H1 (cell line): ENCODE measurements at regions not wholly inside any gene's neighbourhood (a gene's known extent, or its start where the extent isn't known, plus 50 kb on each side); places are given as distances from the start of the nearest gene placed in this dataset.

Experiments
- CTCF ChIA-PET: fragments of 300-600 bp; sonication (Branson Sonifier 250); formaldehyde crosslinking; loops from one replicate; lab custom pipeline; 2021; ENCODE audit not compliant: partially characterized antibody; lab: Charles Lee
- POLR2A ChIA-PET: fragments of 300-600 bp; sonication (Branson Sonifier 250); formaldehyde crosslinking; loops from one replicate; lab custom pipeline; 2021; ENCODE audit warnings: inconsistent platforms; ENCODE audit not compliant: partially characterized antibody; lab: Charles Lee
- DNase-seq, 2 experiments: peaks; one replicate each; pipeline versions ENCODE4 v3.0.0 to v3.0.0-alpha.2; 2010 to 2022; ENCODE audit warnings: low spot score in 2 of 2, low read depth in 1 of 2, mixed read lengths in 1 of 2
- FAIRE-seq: peaks from 2 replicates; lab custom pipeline; 2011; peaks lifted over from hg19 to GRCh38; lab: Jason Lieb, UNC
- H2AFZ ChIP-seq: 2 replicates; pipeline ENCODE4 v1.8.1; 2012; ENCODE audit warnings: low read length, inconsistent platforms
- H2AK5ac ChIP-seq: 2 replicates; pipeline ENCODE4 v1.6.1; 2013; ENCODE audit warnings: low read depth, low read length
- H2BK120ac ChIP-seq: replicated peaks from 2 replicates; pipeline ENCODE3; 2013; ENCODE audit warnings: low read depth, low read length, inconsistent platforms
- H2BK12ac ChIP-seq: 2 replicates; pipeline ENCODE4 v1.6.1; 2013; ENCODE audit warnings: low read depth, low read length
- H2BK15ac ChIP-seq: 2 replicates; pipeline ENCODE4 v1.6.1; 2013; ENCODE audit warnings: low read length
- H2BK20ac ChIP-seq: 2 replicates; pipeline ENCODE4 v1.6.1; 2013; ENCODE audit warnings: low read length
- H2BK5ac ChIP-seq: 2 replicates; pipeline ENCODE4 v1.6.1; 2013; ENCODE audit warnings: low read depth, low read length
- H3K14ac ChIP-seq: 2 replicates; pipeline ENCODE4 v1.6.1; 2013; ENCODE audit warnings: inconsistent platforms; ENCODE audit not compliant: insufficient read length
- H3K18ac ChIP-seq: 2 replicates; pipeline ENCODE4 v1.6.1; 2013; ENCODE audit warnings: low read length; ENCODE audit errors: extremely low read depth
- H3K23ac ChIP-seq: 2 replicates; pipeline ENCODE4 v1.6.1; 2013; ENCODE audit warnings: inconsistent platforms; ENCODE audit not compliant: insufficient read length
- H3K23me2 ChIP-seq: 2 replicates; pipeline ENCODE4 v1.6.1; 2013; ENCODE audit warnings: low read depth, low read length
- H3K27ac ChIP-seq: 2 replicates; pipeline ENCODE4 v1.6.1; 2011; ENCODE audit warnings: low read depth, low read length, inconsistent platforms
- H3K27me3 ChIP-seq, 4 experiments: replicated peaks in 1 of 4; 1 replicate in 1 of 4; 2 replicates in 3 of 4; pipeline versions ENCODE4 v1.6.1 to v1.8.1; 2011 to 2013; ENCODE audit warnings: low read length in 3 of 4, mild to moderate bottlenecking in 3 of 4, inconsistent platforms in 2 of 4, mixed read lengths in 2 of 4, moderate library complexity in 1 of 4; ENCODE audit not compliant: control insufficient read depth in 3 of 4, insufficient read depth in 3 of 4; ENCODE audit errors: extremely low read depth in 1 of 4
- H3K36me3 ChIP-seq, 4 experiments: 2 replicates each; pipeline versions ENCODE4 v1.6.1 to v1.8.1; 2011 to 2013; ENCODE audit warnings: mild to moderate bottlenecking in 4 of 4, low read length in 3 of 4, moderate library complexity in 2 of 4, control low read depth in 1 of 4, inconsistent platforms in 1 of 4; ENCODE audit not compliant: insufficient read depth in 4 of 4, control insufficient read depth in 2 of 4
- H3K4ac ChIP-seq: replicated peaks from 2 replicates; pipeline ENCODE3; 2013; ENCODE audit warnings: low read length, low read depth, mixed read lengths, inconsistent platforms; ENCODE audit not compliant: insufficient read length
- H3K4me1 ChIP-seq, 4 experiments: replicated peaks in 1 of 4; 1 replicate in 1 of 4; 2 replicates in 3 of 4; pipeline versions ENCODE4 v1.6.1 to v1.8.1; 2011 to 2013; ENCODE audit warnings: low read length in 3 of 4, inconsistent platforms in 2 of 4, mixed read lengths in 1 of 4; ENCODE audit not compliant: insufficient read depth in 4 of 4, control insufficient read depth in 3 of 4
- H3K4me2 ChIP-seq, 2 experiments: 2 replicates each; pipeline versions ENCODE4 v1.6.1 to v1.8.1; 2011 to 2013; ENCODE audit warnings: low read depth in 2 of 2, low read length in 2 of 2, control low read depth in 1 of 2, inconsistent platforms in 1 of 2, mild to moderate bottlenecking in 1 of 2; ENCODE audit not compliant: insufficient read depth in 1 of 2
- H3K4me3 ChIP-seq, 4 experiments: fragments of 200-600, 300-600 bp in 1 of 4; sonication (generic), shearing (Covaris generic), sonication (Bioruptor Twin) in 1 of 4; 2 replicates each; pipeline versions ENCODE4 v1.5.1 to v1.8.1; 2011 to 2016; ENCODE audit warnings: low read length in 4 of 4, low read depth in 3 of 4, control low read depth in 2 of 4, inconsistent platforms in 2 of 4, mild to moderate bottlenecking in 2 of 4, mixed read lengths in 1 of 4, moderate library complexity in 1 of 4; ENCODE audit not compliant: insufficient read depth in 2 of 4; ENCODE audit errors: extremely low read depth in 1 of 4
- H3K56ac ChIP-seq: replicated peaks from 2 replicates; pipeline ENCODE3; 2013; ENCODE audit warnings: low read depth, mild to moderate bottlenecking, mixed read lengths, low read length, inconsistent platforms; ENCODE audit not compliant: insufficient read length
- H3K79me1 ChIP-seq: 2 replicates; pipeline ENCODE4 v1.6.1; 2013; ENCODE audit warnings: low read depth, low read length, control low read depth
- H3K79me2 ChIP-seq, 2 experiments: 2 replicates each; pipeline versions ENCODE4 v1.6.1 to v1.8.1; 2012 to 2013; ENCODE audit warnings: low read length in 2 of 2, mild to moderate bottlenecking in 2 of 2, inconsistent platforms in 1 of 2; ENCODE audit not compliant: insufficient read depth in 2 of 2, control insufficient read depth in 1 of 2
- H3K9ac ChIP-seq, 4 experiments: replicated peaks in 1 of 4; 1 replicate in 1 of 4; 2 replicates in 3 of 4; pipeline versions ENCODE4 v1.6.1 to v1.8.1; 2011 to 2013; ENCODE audit warnings: low read depth in 3 of 4, low read length in 3 of 4, control low read depth in 2 of 4, mild to moderate bottlenecking in 2 of 4, moderate library complexity in 2 of 4, inconsistent platforms in 1 of 4; ENCODE audit errors: extremely low read depth in 1 of 4
- H3K9me3 ChIP-seq, 2 experiments: 2 replicates each; pipeline versions ENCODE4 v1.6.1 to v1.8.1; 2012 to 2013; ENCODE audit warnings: mild to moderate bottlenecking in 2 of 2, moderate library complexity in 2 of 2, control low read depth in 1 of 2, inconsistent platforms in 1 of 2, low read depth in 1 of 2, low read length in 1 of 2, mixed read lengths in 1 of 2; ENCODE audit not compliant: insufficient read depth in 2 of 2
- H4K20me1 ChIP-seq, 2 experiments: replicated peaks in 1 of 2; 2 replicates each; pipeline versions ENCODE3 to v1.8.1; 2011 to 2013; ENCODE audit warnings: inconsistent platforms in 2 of 2, low read length in 2 of 2, mild to moderate bottlenecking in 1 of 2; ENCODE audit not compliant: insufficient read depth in 2 of 2, control insufficient read depth in 1 of 2
- H4K5ac ChIP-seq: 2 replicates; pipeline ENCODE4 v1.6.1; 2013; ENCODE audit warnings: low read length, low read depth, mixed read lengths, inconsistent platforms; ENCODE audit not compliant: insufficient read length
- H4K8ac ChIP-seq: 2 replicates; pipeline ENCODE4 v1.8.0; 2013; ENCODE audit warnings: mild to moderate bottlenecking, moderate library complexity, low read length, inconsistent platforms; ENCODE audit not compliant: insufficient read depth; ENCODE audit errors: extremely low read depth
- H4K91ac ChIP-seq: replicated peaks from 2 replicates; pipeline ENCODE3; 2013; ENCODE audit warnings: low read length, mixed read lengths, inconsistent platforms; ENCODE audit not compliant: insufficient read length
- BRCA1 ChIP-seq: IDR thresholded peaks from 2 replicates; pipeline ENCODE4 v1.6.1; 2012; ENCODE audit warnings: low read depth, low read length, improper control_type of control experiment
- CEBPB ChIP-seq: IDR thresholded peaks from 2 replicates; pipeline ENCODE4 v1.6.1; 2012; ENCODE audit warnings: low read depth, low read length
- EP300 ChIP-seq, 2 experiments: IDR thresholded peaks; 1 replicate in 1 of 2; 2 replicates in 1 of 2; pipeline ENCODE4 v1.6.1; 2011 to 2012; ENCODE audit warnings: low read depth in 2 of 2, low read length in 2 of 2, mild to moderate bottlenecking in 2 of 2, borderline replicate concordance in 1 of 2, inconsistent platforms in 1 of 2, moderate library complexity in 1 of 2
- EZH2 ChIP-seq: fragments of 200-600 bp; sonication (generic); IDR thresholded peaks from 2 replicates; pipeline ENCODE4 v1.7.1; 2012; ENCODE audit warnings: low read depth, mild to moderate bottlenecking, moderate library complexity, low read length, inconsistent platforms; ENCODE audit not compliant: severe bottlenecking
- HDAC2 ChIP-seq, 2 experiments: fragments of 300-600 bp in 1 of 2; sonication (generic) in 1 of 2; IDR thresholded peaks; 2 replicates each; pipeline ENCODE4 v1.6.1; 2011 to 2012; ENCODE audit warnings: low read depth in 2 of 2, low read length in 2 of 2, mild to moderate bottlenecking in 2 of 2, moderate library complexity in 2 of 2, borderline replicate concordance in 1 of 2, inconsistent platforms in 1 of 2
- MAFK ChIP-seq: IDR thresholded peaks from 2 replicates; pipeline ENCODE4 v1.6.1; 2012; ENCODE audit warnings: low read depth, mild to moderate bottlenecking, improper control_type of control experiment, low read length
- RFX5 ChIP-seq: IDR thresholded peaks from 2 replicates; pipeline ENCODE4 v1.6.1; 2011; ENCODE audit warnings: low read depth, low read length, improper control_type of control experiment, borderline replicate concordance
- SP2 ChIP-seq: IDR thresholded peaks from 2 replicates; pipeline ENCODE4 v1.6.1; 2012; ENCODE audit warnings: mild to moderate bottlenecking, low read length, inconsistent platforms
- WGBS, 2 experiments: shearing (Covaris generic) in 1 of 2; methylation state at CpG; one replicate each; pipeline versions ENCODE4 v1.1.6 to v1.1.7; 2013 to 2015; ENCODE audit warnings: low lambda C conversion rate in 2 of 2, mixed read lengths in 2 of 2, inconsistent platforms in 1 of 2, low coverage in 1 of 2, missing lambda C conversion rate in 1 of 2; ENCODE audit not compliant: insufficient replicate concordance in 2 of 2, insufficient coverage in 1 of 2, insufficient read length in 1 of 2; ENCODE audit errors: extremely low coverage in 1 of 2, missing lambda C conversion rate in 1 of 2; 5-methylcytosine and 5-hydroxymethylcytosine counted together

GRCh38 chr21:15295875-15296274 lies 231.1 kb upstream of the NRIP1 start:
- no peaks in the 10 kb centered on the region; the same call in 1 of the 2 replicates for H3K23me2 ChIP-seq
- no peak overlapping the region for H2AFZ ChIP-seq
- no peak overlapping the region for H3K14ac ChIP-seq
- no peak overlapping the region for H2BK12ac ChIP-seq
- CTCF ChIA-PET = interaction anchor here (0.6 kb wide), 1 partner anchor 413 kb away, joined by 5 read pairs; no protein-coding TSS in a partner anchor
- H4K20me1 ChIP-seq = no peaks in the 10 kb centered on the region
- 94% methylated on average over 2 of the region's 2 CpGs; no CpG with 5 or more reads in 1 of the 2 experiments for WGBS, 2 experiments
- H3K4me2 ChIP-seq = no peak overlapping the region
- H3K56ac ChIP-seq = no peak overlapping the region
- H4K8ac ChIP-seq = no peak overlapping the region
- no peak overlapping the region for H3K4me3 ChIP-seq
- H3K27ac ChIP-seq = no peak overlapping the region
- no peak overlapping the region for H4K5ac ChIP-seq
- no peaks in the 10 kb centered on the region for H3K27me3 ChIP-seq
- peaks cover 1 to 3% of the 10 kb centered on the region in 2 experiments; a peak in 2 of 4 replicates for H3K9me3 ChIP-seq
- DNase-seq = no peak
- no peak overlapping the region for H2AK5ac ChIP-seq
- H4K91ac ChIP-seq = no peak overlapping the region
- peaks cover 0 to 3% (median 0%) of the 10 kb centered on the region in 4 experiments; a peak in 2 of 7 replicates for H3K4me1 ChIP-seq
- H3K79me1 ChIP-seq = no peaks in the 10 kb centered on the region
- no peaks in the 10 kb centered on the region for H3K79me2 ChIP-seq
- no peak overlapping the region for H3K18ac ChIP-seq
- H3K4ac ChIP-seq = no peak overlapping the region
- 0 out of 8 replicates have a peak, but pooled peaks cover 0 to 1% (median 0%) of the 10 kb centered on the region in 4 experiments for H3K36me3 ChIP-seq
- no peak for FAIRE-seq
- POLR2A ChIA-PET = no interaction called here
- no peak overlapping the region for H2BK20ac ChIP-seq
- no peak overlapping the region for H2BK5ac ChIP-seq
- no peak for TF ChIP-seq SP2
- no peak for TF ChIP-seq EZH2
- no peak for TF ChIP-seq CEBPB
- TF ChIP-seq EP300 (IDR thresholded peaks at IDR 0.05; ENCODE audit: borderline replicate concordance in 1 of 2, low read depth in 2 of 2, low read length in 2 of 2) = no peak
- TF ChIP-seq BRCA1 = no peak
- no peak for TF ChIP-seq MAFK
- TF ChIP-seq RFX5 = no peak
- TF ChIP-seq HDAC2 (IDR thresholded peaks at IDR 0.05; ENCODE audit: borderline replicate concordance in 1 of 2, low read depth in 2 of 2, low read length in 2 of 2) = no peak
- H3K9ac ChIP-seq = no peak overlapping the region
- no peak overlapping the region for H2BK120ac ChIP-seq
- no peak overlapping the region for H2BK15ac ChIP-seq
- no peak overlapping the region for H3K23ac ChIP-seq
